Upper lobe of left lung (tissue), 4 donors: ENCODE measurements at regions not wholly inside any gene's neighbourhood (a gene's known extent, or its start where the extent isn't known, plus 50 kb on each side); places are given as distances from the start of the nearest gene placed in this dataset.

Experiments used
- POLR2A ChIP-seq, 4 donors: fragments of 450-650 bp; IDR thresholded peaks; one replicate each; pipeline ENCODE4 v1.5.1; 2016 to 2017; ENCODE audit warnings: antibody characterized with exemption in 4 of 4, mild to moderate bottlenecking in 2 of 4
- POLR2AphosphoS5 ChIP-seq, 2 donors: sonication (generic); formaldehyde crosslinking; IDR thresholded peaks; one replicate each; pipeline ENCODE4 v1.5.1; 2017; ENCODE audit warnings: antibody characterized with exemption in 2 of 2
- TF ChIP-seq, protein P1 (sequence below), 6 experiments: fragments of 450-650 bp in 4 of 6; fragments of 200-600 bp in 2 of 6; sonication (generic) in 2 of 6; IDR thresholded peaks; one replicate each; pipeline ENCODE4 v1.5.1; 2016 to 2019; ENCODE audit warnings: antibody characterized with exemption in 6 of 6

DNA sequence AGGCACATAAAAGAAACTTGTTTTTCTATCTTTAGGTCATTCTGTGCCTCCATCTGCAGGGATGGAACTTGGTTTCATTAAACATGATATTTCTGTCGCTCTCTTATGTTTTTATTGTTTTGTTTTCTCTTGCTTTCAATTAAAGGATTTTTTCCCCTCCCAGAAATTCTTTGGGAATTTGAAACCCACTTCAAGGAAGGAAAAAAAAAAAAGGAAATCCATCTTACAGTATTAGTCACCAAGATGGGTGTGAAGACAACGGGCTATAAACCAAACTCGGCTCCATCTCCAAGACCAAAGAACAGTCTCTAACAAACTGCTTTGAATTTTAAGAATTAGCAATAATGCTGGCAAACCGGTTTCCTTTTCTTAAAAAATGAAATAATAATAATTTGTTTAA lies 244.1 kb downstream of the BCL11A start:
- TF ChIP-seq, protein P1, sequence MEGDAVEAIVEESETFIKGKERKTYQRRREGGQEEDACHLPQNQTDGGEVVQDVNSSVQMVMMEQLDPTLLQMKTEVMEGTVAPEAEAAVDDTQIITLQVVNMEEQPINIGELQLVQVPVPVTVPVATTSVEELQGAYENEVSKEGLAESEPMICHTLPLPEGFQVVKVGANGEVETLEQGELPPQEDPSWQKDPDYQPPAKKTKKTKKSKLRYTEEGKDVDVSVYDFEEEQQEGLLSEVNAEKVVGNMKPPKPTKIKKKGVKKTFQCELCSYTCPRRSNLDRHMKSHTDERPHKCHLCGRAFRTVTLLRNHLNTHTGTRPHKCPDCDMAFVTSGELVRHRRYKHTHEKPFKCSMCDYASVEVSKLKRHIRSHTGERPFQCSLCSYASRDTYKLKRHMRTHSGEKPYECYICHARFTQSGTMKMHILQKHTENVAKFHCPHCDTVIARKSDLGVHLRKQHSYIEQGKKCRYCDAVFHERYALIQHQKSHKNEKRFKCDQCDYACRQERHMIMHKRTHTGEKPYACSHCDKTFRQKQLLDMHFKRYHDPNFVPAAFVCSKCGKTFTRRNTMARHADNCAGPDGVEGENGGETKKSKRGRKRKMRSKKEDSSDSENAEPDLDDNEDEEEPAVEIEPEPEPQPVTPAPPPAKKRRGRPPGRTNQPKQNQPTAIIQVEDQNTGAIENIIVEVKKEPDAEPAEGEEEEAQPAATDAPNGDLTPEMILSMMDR (IDR thresholded peaks at IDR 0.05) = no peak
- TF ChIP-seq POLR2AphosphoS5 (IDR thresholded peaks at IDR 0.05) = no peak
- no peak for TF ChIP-seq POLR2A (IDR thresholded peaks at IDR 0.05)
